GM12892 (cell line): ENCODE measurements at regions not wholly inside any gene's neighbourhood (a gene's known extent, or its start where the extent isn't known, plus 50 kb on each side); places are given as distances from the start of the nearest gene placed in this dataset.

Experiments
- POLR2A ChIP-seq: IDR thresholded peaks from 2 replicates; pipeline ENCODE4 v1.6.1; 2011; ENCODE audit warnings: low read depth, low read length, control low read depth
- POLR2AphosphoS5 ChIP-seq: IDR thresholded peaks from 2 replicates; pipeline ENCODE4 v1.6.1; 2011; ENCODE audit warnings: low read depth, low read length, control low read depth
- TAF1 ChIP-seq: IDR thresholded peaks from 2 replicates; pipeline ENCODE4 v1.6.1; 2011; ENCODE audit warnings: low read depth, mild to moderate bottlenecking, control low read depth, low read length, borderline replicate concordance

GRCh38 chr9:82604947-82605656 is 457.8 kb downstream of the RASEF start:
- TF ChIP-seq POLR2A = no peak
- no peak for TF ChIP-seq POLR2AphosphoS5
- no peak for TF ChIP-seq TAF1
